ENCODE measurements at regions not wholly inside any gene's neighbourhood (a gene's known extent, or its start where the extent isn't known, plus 50 kb on each side); places are given as distances from the start of the nearest gene placed in this dataset.
"Not testable (repeated sequence)": the region's sequence is repeated elsewhere in the genome, so short reads cannot be mapped to it uniquely, and the experiment has no call there.

DNA sequence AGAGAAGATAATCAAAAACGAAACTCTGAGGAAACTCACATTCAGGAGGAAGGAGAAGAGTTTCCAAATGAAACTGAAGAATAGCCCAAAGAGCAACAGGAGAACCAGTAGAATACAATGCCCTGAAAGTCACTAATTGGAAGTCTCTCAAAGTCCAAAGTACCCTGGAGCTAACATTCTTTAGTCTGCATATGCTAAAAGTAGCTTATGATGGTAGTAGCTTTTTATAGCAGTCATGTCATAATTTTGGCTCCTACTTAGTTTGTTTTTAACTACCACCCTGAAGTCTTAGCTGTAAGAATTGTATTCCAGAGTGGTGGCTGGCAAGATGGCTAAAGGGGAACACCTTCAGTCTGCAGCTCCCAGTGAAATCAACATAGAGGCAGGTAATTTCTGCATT is 100.3 kb upstream of the FGF16 start:
- DNase-seq (ENCODE audit: low spot score) = no peak
- in situ Hi-C loops (cut with HindIII; ENCODE audit: low sequenced_read_pairs) = no loop called here

DNA sequence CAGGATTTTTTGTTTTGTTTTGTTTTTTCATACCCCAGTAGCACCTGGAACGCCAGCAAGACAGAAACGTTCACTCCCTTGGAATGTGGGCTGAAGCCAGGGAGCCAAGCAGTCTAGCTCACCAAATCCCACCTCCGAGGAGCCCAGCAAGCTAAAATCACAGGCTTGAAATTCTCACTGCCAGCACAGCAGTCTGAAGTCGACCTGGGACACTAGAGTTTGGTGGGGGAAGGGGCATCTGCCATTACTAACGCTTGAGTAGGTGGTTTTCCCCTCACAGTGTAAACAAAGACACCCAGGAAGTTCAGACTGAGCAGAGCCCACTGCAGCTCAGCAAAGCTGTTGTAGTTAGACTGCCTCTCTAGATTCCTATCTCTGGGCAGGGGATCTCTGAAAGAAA is 99.6 kb upstream of the FGF16 start:
- in situ Hi-C loops (cut with HindIII; ENCODE audit: low sequenced_read_pairs) = no loop called here
- no peak for DNase-seq (ENCODE audit: low spot score)

DNA sequence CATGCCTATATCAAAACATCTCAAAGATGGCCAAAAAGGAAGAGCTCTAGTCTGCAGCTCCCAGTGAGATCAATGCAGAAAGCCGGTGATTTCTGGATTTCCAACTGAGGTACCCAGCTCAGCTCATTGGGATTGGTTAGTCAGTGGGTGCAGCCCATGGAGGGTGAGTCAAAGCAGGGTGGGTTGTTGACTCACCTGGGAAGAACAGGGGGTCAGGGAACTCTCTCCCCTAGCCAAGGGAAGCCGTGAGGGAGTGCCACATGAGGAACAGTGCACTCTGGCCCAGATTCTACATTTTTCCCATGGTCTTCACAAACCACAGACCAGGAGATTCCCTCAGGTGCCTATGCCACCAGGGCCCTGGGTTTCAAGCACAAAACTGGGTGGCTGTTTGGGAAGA is 57.3 kb upstream of the FGF16 start:
- DNase-seq (ENCODE audit: low spot score) = no peak
- in situ Hi-C loops (cut with HindIII; ENCODE audit: low sequenced_read_pairs) = no loop called here

DNA sequence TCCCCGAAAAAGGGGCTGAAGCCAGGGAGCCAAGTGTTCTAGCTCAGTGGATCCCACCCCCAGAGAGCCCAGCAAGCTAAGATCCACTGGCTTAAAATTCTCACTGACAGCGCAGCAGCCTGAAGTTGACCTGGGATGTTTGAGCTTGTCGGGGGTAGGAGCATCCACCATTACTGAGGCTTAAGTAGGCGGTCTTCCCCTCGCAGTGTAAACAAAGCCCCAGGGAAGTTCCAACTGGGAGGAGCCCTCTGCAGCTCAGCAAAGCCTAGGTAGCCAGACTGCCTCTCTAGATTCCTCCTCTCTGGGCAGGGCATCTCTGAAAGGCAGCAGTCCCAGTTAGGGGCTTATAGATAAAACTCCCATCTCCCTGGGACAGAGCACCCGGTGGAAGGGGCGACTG is 56.8 kb upstream of the FGF16 start:
- DNase-seq (ENCODE audit: low spot score); in situ Hi-C loops (cut with HindIII; ENCODE audit: low sequenced_read_pairs): not testable (repeated sequence)

DNA sequence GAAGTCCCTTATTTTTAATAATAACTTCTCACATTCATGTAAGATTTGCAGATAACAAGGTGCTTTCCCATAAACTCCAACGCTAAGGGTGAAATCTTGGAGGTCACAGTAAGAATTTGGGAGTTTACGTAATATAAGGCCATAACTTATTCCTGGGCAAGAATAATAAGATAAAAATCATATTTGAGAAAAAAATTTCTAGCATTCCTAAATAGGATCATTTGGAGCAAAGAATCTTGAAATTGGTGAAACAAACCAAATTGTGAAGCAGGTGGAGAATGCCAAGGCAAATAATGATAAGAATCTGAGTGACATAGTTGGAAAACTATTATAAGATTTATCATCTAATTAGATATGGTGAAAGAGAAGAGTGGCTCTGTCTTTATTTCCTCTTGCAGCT is 50.4 kb upstream of the FGF16 start:
- DNase-seq (ENCODE audit: low spot score) = no peak
- in situ Hi-C loops (cut with HindIII; ENCODE audit: low sequenced_read_pairs) = no loop called here

All from G401 (cell line).